ENCODE measurements at regions not wholly inside any gene's neighbourhood (a gene's known extent, or its start where the extent isn't known, plus 50 kb on each side); places are given as distances from the start of the nearest gene placed in this dataset.

- no peak overlapping the region for H3K9ac ChIP-seq (replicated peaks in 1 of 4; ENCODE audit: extremely low read depth in 1 of 4, low read depth in 3 of 4, low read length in 3 of 4)
- no peak overlapping the region for H3K23ac ChIP-seq (ENCODE audit: insufficient read length)
- DNase-seq (ENCODE audit: low read depth in 1 of 2, low spot score in 2 of 2) (no peak), FAIRE-seq (no peak)
- no peaks in the 10 kb centered on the region for H3K79me1 ChIP-seq (ENCODE audit: low read depth, low read length)
- no peak overlapping the region for H3K4ac ChIP-seq (replicated peaks; ENCODE audit: insufficient read length, low read depth, low read length)
- ChIA-PET POLR2A (ENCODE audit: partially characterized antibody) (no interaction called here), CTCF (ENCODE audit: partially characterized antibody) (interaction anchor here (1.7 kb wide), 1 partner anchor 8 kb away, joined by 4 read pairs; no protein-coding TSS in a partner anchor)
- no peaks in the 10 kb centered on the region for H3K79me2 ChIP-seq (ENCODE audit: control insufficient read depth in 1 of 2, insufficient read depth in 2 of 2, low read length in 2 of 2)
- H3K4me2 ChIP-seq (ENCODE audit: insufficient read depth in 1 of 2, low read depth in 2 of 2, low read length in 2 of 2), result no peak overlapping the region
- H2BK20ac ChIP-seq (ENCODE audit: low read length), result no peak overlapping the region
- H3K36me3 ChIP-seq (ENCODE audit: control insufficient read depth in 2 of 4, insufficient read depth in 4 of 4, low read length in 3 of 4), result no peaks in the 10 kb centered on the region
- H2BK120ac ChIP-seq (replicated peaks; ENCODE audit: low read depth, low read length), result no peak overlapping the region
- H4K20me1 ChIP-seq (replicated peaks in 1 of 2; ENCODE audit: control insufficient read depth in 1 of 2, insufficient read depth in 2 of 2, low read length in 2 of 2), result no peaks in the 10 kb centered on the region
- H3K9me3 ChIP-seq (ENCODE audit: insufficient read depth in 2 of 2, low read depth in 1 of 2, low read length in 1 of 2), result no peaks in the 10 kb centered on the region
- no peaks in the 10 kb centered on the region for H3K4me1 ChIP-seq (replicated peaks in 1 of 4; ENCODE audit: control insufficient read depth in 3 of 4, insufficient read depth in 4 of 4, low read length in 3 of 4)
- no peak overlapping the region for H3K56ac ChIP-seq (replicated peaks; ENCODE audit: insufficient read length, low read depth, low read length)
- no peak overlapping the region for H3K27ac ChIP-seq (ENCODE audit: low read depth, low read length)
- no peak overlapping the region for H2AK5ac ChIP-seq (ENCODE audit: low read depth, low read length)
- no peaks in the 10 kb centered on the region for H3K27me3 ChIP-seq (replicated peaks in 1 of 4; ENCODE audit: control insufficient read depth in 3 of 4, extremely low read depth in 1 of 4, insufficient read depth in 3 of 4, low read length in 3 of 4)
- no peak overlapping the region for H4K91ac ChIP-seq (replicated peaks; ENCODE audit: insufficient read length, low read length)
- H2BK12ac ChIP-seq (ENCODE audit: low read depth, low read length), result no peak overlapping the region
- H3K4me3 ChIP-seq (ENCODE audit: extremely low read depth in 1 of 4, insufficient read depth in 2 of 4, low read depth in 3 of 4, low read length in 4 of 4), result no peak overlapping the region
- no peak for TF ChIP-seq CHD2 (IDR thresholded peaks at IDR 0.05; ENCODE audit: low read length)
- no peak for TF ChIP-seq PHF8 (conservative IDR thresholded peaks at IDR 0.05; ENCODE audit: low read depth, low read length)
- no peak for TF ChIP-seq ATF3 (IDR thresholded peaks at IDR 0.05; ENCODE audit: insufficient read depth, low read depth, low read length)
- TF ChIP-seq SIRT6 (IDR thresholded peaks at IDR 0.05; ENCODE audit: low read length), result no peak
- no peak for TF ChIP-seq POLR2AphosphoS5 (IDR thresholded peaks at IDR 0.05; ENCODE audit: low read depth, low read length)
- no peak for TF ChIP-seq RBBP5 (IDR thresholded peaks at IDR 0.05; ENCODE audit: borderline replicate concordance, low read depth, low read length)
- TF ChIP-seq TCF12 (IDR thresholded peaks at IDR 0.05; ENCODE audit: low read depth, low read length), result no peak
- TF ChIP-seq BACH1 (IDR thresholded peaks at IDR 0.05; ENCODE audit: low read length), result no peak
- TF ChIP-seq SP4 (IDR thresholded peaks at IDR 0.05; ENCODE audit: low read length), result no peak
- no peak for TF ChIP-seq ZNF274 (IDR thresholded peaks at IDR 0.05; ENCODE audit: borderline replicate concordance, extremely low read depth, low read length)
- no peak overlapping the region for H2AFZ ChIP-seq (ENCODE audit: low read length)
- no peaks in the 10 kb centered on the region for H3K23me2 ChIP-seq (ENCODE audit: low read depth, low read length)
- no peak overlapping the region for H4K8ac ChIP-seq (ENCODE audit: extremely low read depth, insufficient read depth, low read length)
- WGBS, 2 experiments (ENCODE audit: extremely low coverage in 1 of 2, insufficient coverage in 1 of 2, insufficient read length in 1 of 2, insufficient replicate concordance in 2 of 2, low coverage in 1 of 2, low lambda C conversion rate in 2 of 2, missing lambda C conversion rate in 1 of 2), result 96% methylated on average over 1 of the region's 1 CpG; no CpG with 5 or more reads in 1 of the 2 experiments
- no peak overlapping the region for H2BK15ac ChIP-seq (ENCODE audit: low read length)
- H3K18ac ChIP-seq (ENCODE audit: extremely low read depth, low read length), result no peak overlapping the region
- H2BK5ac ChIP-seq (ENCODE audit: low read depth, low read length), result no peak overlapping the region
- no peak overlapping the region for H4K5ac ChIP-seq (ENCODE audit: insufficient read length, low read depth, low read length)
- H3K14ac ChIP-seq (ENCODE audit: insufficient read length), result no peak overlapping the region
Measured at GRCh38 chr4:166658585-166658984, 575.7 kb downstream of the SPOCK3 start.
